NT2/D1 (cell line): ENCODE measurements at regions not wholly inside any gene's neighbourhood (a gene's known extent, or its start where the extent isn't known, plus 50 kb on each side); places are given as distances from the start of the nearest gene placed in this dataset.

Experiments used
- SUZ12 ChIP-seq: IDR thresholded peaks from 2 replicates; pipeline ENCODE4 v1.6.1; 2011; ENCODE audit not compliant: insufficient read length, insufficient read depth; ENCODE audit errors: extremely low read depth
- YY1 ChIP-seq: IDR thresholded peaks from 2 replicates; pipeline ENCODE4 v1.6.1; 2011; ENCODE audit not compliant: insufficient read length, insufficient read depth

DNA sequence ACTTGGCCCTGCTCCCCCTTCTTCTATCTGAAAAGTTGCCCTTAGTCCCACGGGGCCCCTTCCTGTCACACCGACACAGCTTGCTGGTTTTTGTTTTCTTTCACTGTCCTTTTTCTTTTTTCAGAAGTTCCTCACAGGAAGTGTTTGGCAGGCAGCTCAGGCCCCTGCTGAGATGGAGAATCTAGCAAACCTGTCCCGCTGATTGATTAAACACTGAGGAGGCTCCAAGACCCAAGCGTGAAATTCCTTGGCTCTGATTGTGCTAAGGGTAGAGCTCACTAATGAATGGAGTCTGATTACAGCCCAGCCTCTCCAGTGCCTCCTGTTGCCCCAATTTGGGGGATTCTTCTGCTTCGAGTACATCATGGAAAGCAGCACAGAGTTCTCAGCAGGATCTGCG, 365.9 kb upstream of the MEX3C start:
- TF ChIP-seq YY1: no peak
- TF ChIP-seq SUZ12: no peak
